ENCODE measurements at regions not wholly inside any gene's neighbourhood (a gene's known extent, or its start where the extent isn't known, plus 50 kb on each side); places are given as distances from the start of the nearest gene placed in this dataset.

DNA sequence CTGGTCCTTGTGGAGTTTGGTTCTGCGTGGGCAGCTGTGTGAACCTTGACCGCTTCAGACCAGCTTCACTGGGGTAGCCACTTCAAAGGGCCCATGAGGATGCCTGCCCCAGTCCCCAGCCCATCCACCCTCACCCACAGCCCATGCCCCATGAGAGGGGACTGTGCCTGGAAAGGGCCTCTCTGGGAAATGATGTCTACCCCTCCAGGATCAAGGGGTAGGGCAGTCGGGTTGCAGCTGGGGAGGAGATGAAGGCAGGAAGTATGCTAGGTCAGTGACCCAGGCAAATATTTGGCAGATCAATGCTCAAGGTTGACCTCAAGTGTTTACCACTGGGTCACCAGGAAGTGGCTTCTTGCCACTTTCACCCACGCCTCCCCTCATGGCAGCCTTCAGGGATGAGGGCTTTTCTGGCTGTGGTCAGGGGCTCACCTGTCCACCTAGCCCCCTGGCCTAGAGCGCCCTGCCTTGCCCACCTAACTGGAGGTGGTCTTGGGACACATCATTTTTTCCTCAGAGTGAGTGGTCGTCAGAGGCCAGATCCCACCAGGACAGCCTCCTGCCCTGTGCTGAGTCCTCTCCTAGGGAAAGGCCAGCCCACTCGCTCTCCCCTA is 109.5 kb downstream of the SNX5 start:
- H3K27ac ChIP-seq (ENCODE audit: low read length): no peak overlapping the region
- H2AFZ ChIP-seq (ENCODE audit: low read depth, low read length): no peak overlapping the region
- H3K36me3 ChIP-seq (ENCODE audit: insufficient read depth, low read length): no peaks in the 10 kb centered on the region
- peaks cover 3% of the 10 kb centered on the region for H3K9me3 ChIP-seq (ENCODE audit: low read length)
- H3K4me3 ChIP-seq (ENCODE audit: low read length): no peak overlapping the region
- no peak overlapping the region for H3K9ac ChIP-seq (ENCODE audit: low read length)
- TF ChIP-seq SMC3 (conservative IDR thresholded peaks at IDR 0.05; ENCODE audit: poor library complexity) (no peak), REST (IDR thresholded peaks at IDR 0.05; ENCODE audit: borderline replicate concordance) (no peak), POLR2AphosphoS5 (IDR thresholded peaks at IDR 0.05) (no peak), MXI1 (conservative IDR thresholded peaks at IDR 0.05; ENCODE audit: poor library complexity, severe bottlenecking) (no peak), TAF1 (IDR thresholded peaks at IDR 0.05; ENCODE audit: low read depth) (no peak), EZH2 (IDR thresholded peaks at IDR 0.05; ENCODE audit: borderline replicate concordance, insufficient read depth, low read length, poor library complexity, severe bottlenecking) (no peak), CTCF (IDR thresholded peaks at IDR 0.05; ENCODE audit: poor library complexity, severe bottlenecking) (no peak), EP300 (conservative IDR thresholded peaks at IDR 0.05; ENCODE audit: poor library complexity, severe bottlenecking) (no peak), RAD21 (conservative IDR thresholded peaks at IDR 0.05) (no peak)
- no peak overlapping the region for H3K4me2 ChIP-seq (ENCODE audit: low read length)
- no peaks in the 10 kb centered on the region for H3K9me2 ChIP-seq (ENCODE audit: insufficient read depth, low read length)
- H3K27me3 ChIP-seq (ENCODE audit: insufficient read depth, low read depth, low read length): no peaks in the 10 kb centered on the region
- no peaks in the 10 kb centered on the region for H3K79me2 ChIP-seq (replicated peaks; ENCODE audit: insufficient read depth, low read length)
- H3F3A ChIP-seq (ENCODE audit: insufficient read depth, low read length, poor library complexity, severe bottlenecking): no peaks in the 10 kb centered on the region
- no peaks in the 10 kb centered on the region for H4K20me1 ChIP-seq (ENCODE audit: insufficient read depth)

- Histone ChIP-seq H3F3A (ENCODE audit: insufficient read depth, low read length, poor library complexity, severe bottlenecking) (no peaks in the 10 kb centered on the region), H3K36me3 (ENCODE audit: insufficient read depth, low read length) (no peaks in the 10 kb centered on the region), H3K79me2 (replicated peaks; ENCODE audit: insufficient read depth, low read length) (no peaks in the 10 kb centered on the region), H2AFZ (ENCODE audit: low read depth, low read length) (no peak overlapping the region), H3K4me3 (ENCODE audit: low read length) (no peak overlapping the region), H3K9me2 (ENCODE audit: insufficient read depth, low read length) (no peaks in the 10 kb centered on the region), H3K27me3 (ENCODE audit: insufficient read depth, low read depth, low read length) (no peaks in the 10 kb centered on the region), H3K9ac (ENCODE audit: low read length) (no peak overlapping the region), H3K4me2 (ENCODE audit: low read length) (no peak overlapping the region), H4K20me1 (ENCODE audit: insufficient read depth) (no peaks in the 10 kb centered on the region), H3K9me3 (ENCODE audit: low read length) (peaks cover 3% of the 10 kb centered on the region), H3K27ac (ENCODE audit: low read length) (no peak overlapping the region)
- TF ChIP-seq RAD21 (conservative IDR thresholded peaks at IDR 0.05): no peak
- no peak for TF ChIP-seq SMC3 (conservative IDR thresholded peaks at IDR 0.05; ENCODE audit: poor library complexity)
- no peak for TF ChIP-seq CTCF (IDR thresholded peaks at IDR 0.05; ENCODE audit: poor library complexity, severe bottlenecking)
- no peak for TF ChIP-seq POLR2AphosphoS5 (IDR thresholded peaks at IDR 0.05)
- TF ChIP-seq EP300 (conservative IDR thresholded peaks at IDR 0.05; ENCODE audit: poor library complexity, severe bottlenecking): no peak
- no peak for TF ChIP-seq REST (IDR thresholded peaks at IDR 0.05; ENCODE audit: borderline replicate concordance)
- no peak for TF ChIP-seq MXI1 (conservative IDR thresholded peaks at IDR 0.05; ENCODE audit: poor library complexity, severe bottlenecking)
- no peak for TF ChIP-seq EZH2 (IDR thresholded peaks at IDR 0.05; ENCODE audit: borderline replicate concordance, insufficient read depth, low read length, poor library complexity, severe bottlenecking)
- TF ChIP-seq TAF1 (IDR thresholded peaks at IDR 0.05; ENCODE audit: low read depth): no peak
Measured at GRCh38 chr20:17858450-17859001, 110.1 kb downstream of the SNX5 start.

All from neural cell (in vitro differentiated cells).